HG03159 (cell line): ENCODE measurements at regions not wholly inside any gene's neighbourhood (a gene's known extent, or its start where the extent isn't known, plus 50 kb on each side); places are given as distances from the start of the nearest gene placed in this dataset.

Experiments used
- ATAC-seq: cut with Tn5 transposase; IDR thresholded peaks from one replicate; pipeline ENCODE4 v1.9.1; 2021; ENCODE audit warnings: mild to moderate bottlenecking, moderate library complexity; ENCODE audit not compliant: unreplicated experiment

- no peak for ATAC-seq
Measured at GRCh38 chr12:93318720-93319522, 58.8 kb upstream of the NUDT4 start.

DNA sequence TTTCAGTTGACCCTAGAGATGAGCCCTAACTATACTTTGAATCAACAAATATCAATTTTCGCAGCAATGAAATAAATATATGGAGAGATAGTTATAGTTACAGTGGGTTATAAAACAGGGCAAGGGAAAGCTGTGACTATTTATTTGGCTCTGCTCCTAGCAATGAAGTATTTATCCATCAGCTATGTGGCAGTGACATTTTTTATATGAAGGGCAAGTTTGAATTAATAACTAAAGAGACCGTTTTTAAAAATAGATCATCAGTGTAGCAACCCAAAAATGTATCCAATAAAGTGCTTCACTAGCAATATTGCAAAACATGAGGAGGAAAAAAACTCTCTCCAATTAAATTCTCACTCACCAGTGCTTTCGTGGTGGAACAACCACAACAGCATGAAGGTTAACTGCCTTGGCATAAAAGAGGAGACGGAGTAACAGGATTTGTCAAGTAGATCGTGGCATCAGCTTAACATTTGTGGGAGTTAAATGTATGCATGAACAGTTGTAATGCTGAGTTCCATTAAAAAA lies 58.1 kb upstream of the NUDT4 start:
- ATAC-seq: no peak

- ATAC-seq: no peak
Measured at GRCh38 chr12:93322784-93323183, 54.9 kb upstream of the NUDT4 start.

DNA sequence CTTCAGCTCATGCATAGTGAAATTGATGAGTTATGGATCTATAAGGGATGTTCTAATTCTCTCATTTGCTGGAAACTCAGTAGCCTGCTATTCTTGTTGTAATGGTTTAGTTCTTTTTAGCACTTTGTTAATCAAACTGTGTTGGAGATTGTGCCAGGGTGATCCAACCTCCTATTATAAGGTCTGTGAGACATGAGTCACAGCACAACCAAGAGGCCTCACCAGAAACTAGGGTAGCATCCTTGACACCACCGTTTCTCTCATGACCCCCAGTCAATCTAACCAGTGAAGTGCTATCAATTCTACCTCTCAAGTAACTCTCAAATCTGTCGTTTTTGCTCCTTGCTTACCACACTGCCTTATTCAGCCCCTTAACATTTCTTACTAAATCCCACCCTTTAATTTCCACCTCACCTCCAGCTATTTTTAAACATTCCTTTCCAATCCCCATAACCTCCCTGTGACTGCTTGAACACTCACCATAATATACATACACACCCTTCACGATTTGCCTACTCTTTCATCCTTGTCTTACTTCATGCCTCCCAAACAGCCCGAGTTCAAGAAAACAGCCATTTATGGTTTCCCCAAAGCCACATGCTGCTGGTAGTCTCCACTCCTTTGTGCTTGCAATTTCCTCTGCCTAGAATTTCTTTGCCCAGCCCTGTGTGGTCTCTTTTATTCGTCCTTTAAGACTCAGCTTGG lies 53.9 kb upstream of the NUDT4 start:
- ATAC-seq: no peak

GRCh38 chr12:93325855-93326254 lies 51.9 kb upstream of the NUDT4 start:
- ATAC-seq: no peak
